Activated CD4-positive, alpha-beta T cell treated with anti-CD3 and anti-CD28 coated beads, Interleukin-10, Interleukin-2, amounts not matched to agents 100 ng/mL and 50 ng/mL, durations not matched to agents 16 hours and 8 hours (primary cell): ENCODE measurements at regions not wholly inside any gene's neighbourhood (a gene's known extent, or its start where the extent isn't known, plus 50 kb on each side); places are given as distances from the start of the nearest gene placed in this dataset.
"Not testable (repeated sequence)": the region's sequence is repeated elsewhere in the genome, so short reads cannot be mapped to it uniquely, and the experiment has no call there.

Source experiments
- DNase-seq: peaks from one replicate; pipeline ENCODE4 v3.0.0-alpha.2; 2020

GRCh38 chr20:52426856-52427255 is 235.3 kb upstream of the ZFP64 start:
- DNase-seq, result no peak

GRCh38 chr20:52425701-52426100 is 234.1 kb upstream of the ZFP64 start:
- no peak for DNase-seq

- DNase-seq, result no peak
Observed at GRCh38 chr20:52425253-52425652, 233.7 kb upstream of the ZFP64 start.

- DNase-seq, result not testable (repeated sequence)
Observed at GRCh38 chr20:52424357-52424942, 232.9 kb upstream of the ZFP64 start.

GRCh38 chr20:52423536-52424140 is 232.1 kb upstream of the ZFP64 start:
- DNase-seq, result not testable (repeated sequence)

- no peak for DNase-seq
Observed at GRCh38 chr20:52422574-52423336, 231.2 kb upstream of the ZFP64 start.

GRCh38 chr20:52420805-52421204 is 229.2 kb upstream of the ZFP64 start:
- DNase-seq, result peak; percentile 14

GRCh38 chr20:52419205-52419604 is 227.6 kb upstream of the ZFP64 start:
- no peak for DNase-seq

- no peak for DNase-seq
Observed at GRCh38 chr20:52416953-52417352, 225.4 kb upstream of the ZFP64 start.

GRCh38 chr20:52411611-52412010 is 220.0 kb upstream of the ZFP64 start:
- DNase-seq, result no peak

GRCh38 chr20:52410731-52411234 is 219.2 kb upstream of the ZFP64 start:
- DNase-seq, result no peak

GRCh38 chr20:52410182-52410647 is 218.6 kb upstream of the ZFP64 start:
- peak; percentile 69 for DNase-seq

- no peak for DNase-seq
Observed at GRCh38 chr20:52405986-52406385, 214.4 kb upstream of the ZFP64 start.

- peak; percentile 50 for DNase-seq
Observed at GRCh38 chr20:52405417-52405816, 213.8 kb upstream of the ZFP64 start.

GRCh38 chr20:52404671-52405070 is 213.1 kb upstream of the ZFP64 start:
- no peak for DNase-seq

- DNase-seq, result peak; percentile 21
Observed at GRCh38 chr20:52402950-52403349, 211.4 kb upstream of the ZFP64 start.

- DNase-seq, result no peak
Observed at GRCh38 chr20:52402514-52402913, 210.9 kb upstream of the ZFP64 start.

- no peak for DNase-seq
Observed at GRCh38 chr20:52401431-52401830, 209.9 kb upstream of the ZFP64 start.

GRCh38 chr20:52399352-52399751 is 207.8 kb upstream of the ZFP64 start:
- no peak for DNase-seq

- DNase-seq, result no peak
Observed at GRCh38 chr20:52389606-52390005, 198.0 kb upstream of the ZFP64 start.

- peak; percentile 21 for DNase-seq
Observed at GRCh38 chr20:52383995-52384621, 192.5 kb upstream of the ZFP64 start.

- DNase-seq, result no peak
Observed at GRCh38 chr20:52382933-52383332, 191.4 kb upstream of the ZFP64 start.

- peak; percentile 10 for DNase-seq
Observed at GRCh38 chr20:52379723-52380336, 188.3 kb upstream of the ZFP64 start.
